ENCODE measurements at regions not wholly inside any gene's neighbourhood (a gene's known extent, or its start where the extent isn't known, plus 50 kb on each side); places are given as distances from the start of the nearest gene placed in this dataset.

- no peak overlapping the region for H3K4me3 Mint-ChIP-seq (ENCODE audit: low read depth)
- H3K36me3 Mint-ChIP-seq (ENCODE audit: insufficient read depth) = peaks cover 3% of the 10 kb centered on the region
- no peak overlapping the region for H3K27ac Mint-ChIP-seq
- H3K9me3 Mint-ChIP-seq (ENCODE audit: low read depth) = peaks cover 15% of the 10 kb centered on the region
- DNase-seq (ENCODE audit: low spot score, unreplicated experiment) = no peak
- TF ChIP-seq CTCF (IDR thresholded peaks at IDR 0.05; ENCODE audit: unreplicated experiment) = no peak
- H3K4me1 Mint-ChIP-seq (ENCODE audit: low read depth) = peaks cover 8% of the 10 kb centered on the region
- no peaks in the 10 kb centered on the region for H3K27me3 Mint-ChIP-seq
Observed at GRCh38 chr6:77535172-77535571, 71.9 kb upstream of the HTR1B start.

GRCh38 chr6:77536701-77537100, 73.4 kb upstream of the HTR1B start:
- Mint-ChIP-seq H3K36me3 (ENCODE audit: insufficient read depth) (peaks cover 3% of the 10 kb centered on the region), H3K4me3 (ENCODE audit: low read depth) (no peak overlapping the region), H3K4me1 (ENCODE audit: low read depth) (peaks cover 8% of the 10 kb centered on the region), H3K27ac (no peak overlapping the region), H3K9me3 (ENCODE audit: low read depth) (peaks cover 18% of the 10 kb centered on the region), H3K27me3 (no peaks in the 10 kb centered on the region)
- no peak for DNase-seq (ENCODE audit: low spot score, unreplicated experiment)
- TF ChIP-seq CTCF (IDR thresholded peaks at IDR 0.05; ENCODE audit: unreplicated experiment) = no peak

- TF ChIP-seq CTCF (IDR thresholded peaks at IDR 0.05; ENCODE audit: unreplicated experiment) = no peak
- Mint-ChIP-seq H3K9me3 (ENCODE audit: low read depth) (peaks cover 24% of the 10 kb centered on the region), H3K27ac (no peak overlapping the region), H3K4me3 (ENCODE audit: low read depth) (no peak overlapping the region), H3K4me1 (ENCODE audit: low read depth) (peaks cover 3% of the 10 kb centered on the region), H3K27me3 (no peaks in the 10 kb centered on the region), H3K36me3 (ENCODE audit: insufficient read depth) (peaks cover 3% of the 10 kb centered on the region)
- DNase-seq (ENCODE audit: low spot score, unreplicated experiment) = no peak
Observed at GRCh38 chr6:77543601-77544000, 80.3 kb upstream of the HTR1B start.

- H3K4me3 Mint-ChIP-seq (ENCODE audit: low read depth) = no peak overlapping the region
- TF ChIP-seq CTCF (IDR thresholded peaks at IDR 0.05; ENCODE audit: unreplicated experiment) = no peak
- no peak overlapping the region for H3K27ac Mint-ChIP-seq
- H3K36me3 Mint-ChIP-seq (ENCODE audit: insufficient read depth) = no peaks in the 10 kb centered on the region
- H3K27me3 Mint-ChIP-seq = no peaks in the 10 kb centered on the region
- H3K4me1 Mint-ChIP-seq (ENCODE audit: low read depth) = no peaks in the 10 kb centered on the region
- no peak for DNase-seq (ENCODE audit: low spot score, unreplicated experiment)
- no peaks in the 10 kb centered on the region for H3K9me3 Mint-ChIP-seq (ENCODE audit: low read depth)
Observed at GRCh38 chr6:77548190-77548589, 84.9 kb upstream of the HTR1B start.

GRCh38 chr6:77548662-77549366, 85.5 kb upstream of the HTR1B start:
- H3K27ac Mint-ChIP-seq = no peak overlapping the region
- DNase-seq (ENCODE audit: low spot score, unreplicated experiment) = no peak
- no peaks in the 10 kb centered on the region for H3K9me3 Mint-ChIP-seq (ENCODE audit: low read depth)
- H3K4me1 Mint-ChIP-seq (ENCODE audit: low read depth) = no peaks in the 10 kb centered on the region
- TF ChIP-seq CTCF (IDR thresholded peaks at IDR 0.05; ENCODE audit: unreplicated experiment) = no peak
- no peak overlapping the region for H3K4me3 Mint-ChIP-seq (ENCODE audit: low read depth)
- H3K27me3 Mint-ChIP-seq = no peaks in the 10 kb centered on the region
- H3K36me3 Mint-ChIP-seq (ENCODE audit: insufficient read depth) = no peaks in the 10 kb centered on the region

All from progenitor cell of endocrine pancreas (in vitro differentiated cells).